Cardiac fibroblast (primary cell): ENCODE measurements at regions not wholly inside any gene's neighbourhood (a gene's known extent, or its start where the extent isn't known, plus 50 kb on each side); places are given as distances from the start of the nearest gene placed in this dataset.

Experiments
- DNase-seq, 2 donors: peaks; one replicate each; pipeline versions ENCODE4 v3.0.0 to v3.0.0-alpha.2; 2010; ENCODE audit warnings: low read depth in 2 of 2
- H3K4me3 ChIP-seq, 2 donors: replicated peaks in 1 of 2; 1 replicate in 1 of 2; 2 replicates in 1 of 2; pipeline ENCODE4 v1.5.1; 2011; ENCODE audit warnings: low read depth in 2 of 2, low read length in 2 of 2, mild to moderate bottlenecking in 2 of 2, moderate library complexity in 1 of 2
- CTCF ChIP-seq: IDR thresholded peaks from one replicate; pipeline ENCODE4 v1.5.1; 2011; ENCODE audit warnings: low read depth, mild to moderate bottlenecking, low read length, inconsistent platforms

GRCh38 chr9:25990376-25990775, 312.1 kb upstream of the TUSC1 start:
- TF ChIP-seq CTCF = no peak
- no peak for DNase-seq
- no peak overlapping the region for H3K4me3 ChIP-seq

- TF ChIP-seq CTCF = no peak
- no peak for DNase-seq
These were observed 297.4 kb upstream of the TUSC1 start for GRCh38 chr9:25975667-25976066.

GRCh38 chr9:25964239-25964638, 286.0 kb upstream of the TUSC1 start:
- H3K4me3 ChIP-seq = no peak overlapping the region
- peak; percentile 56 for TF ChIP-seq CTCF
- DNase-seq = peak; percentile 68 to 87

More at GRCh38 chr9:25975667-25976066, 297.4 kb upstream of the TUSC1 start:
- H3K4me3 ChIP-seq = no peak overlapping the region

DNA sequence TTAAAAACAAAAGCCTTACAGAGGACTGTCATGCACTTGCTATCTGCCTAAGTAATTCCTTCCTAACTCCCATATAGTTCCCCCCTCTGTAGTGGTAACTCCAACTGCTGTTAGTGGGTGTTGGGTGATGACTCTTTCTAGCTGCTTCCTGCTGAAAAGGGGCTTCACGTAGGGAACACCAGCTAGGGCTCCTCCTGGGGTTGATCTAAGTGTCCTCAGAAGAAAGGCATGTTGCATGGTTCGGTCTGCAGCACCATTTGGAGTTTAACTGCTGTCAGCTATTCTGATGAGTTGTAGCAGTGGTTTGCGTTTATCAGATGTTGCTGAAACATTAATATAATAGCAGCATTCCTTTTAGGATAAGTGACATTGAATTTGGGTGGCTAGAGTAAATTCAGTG, 281.9 kb upstream of the TUSC1 start:
- no peak for DNase-seq
- no peak for TF ChIP-seq CTCF
- H3K4me3 ChIP-seq = no peak overlapping the region

DNA sequence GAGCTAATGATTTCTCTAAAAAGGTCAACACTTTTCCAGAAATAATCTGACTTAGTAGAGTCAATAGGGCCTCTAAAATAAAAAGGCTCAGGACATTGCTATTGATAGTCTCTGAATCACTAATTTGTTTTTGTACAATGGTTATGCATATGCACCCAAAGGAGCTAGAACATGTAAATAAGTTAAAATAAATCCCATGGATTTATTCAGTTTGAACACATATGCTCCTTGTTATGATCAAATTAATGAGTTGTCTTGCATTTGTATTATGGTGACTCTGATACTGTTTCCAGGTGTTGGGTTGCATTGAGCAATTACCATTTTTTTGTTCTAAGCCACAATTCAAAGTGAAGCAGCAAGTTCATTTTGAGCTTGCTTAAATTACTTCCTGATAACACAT, 276.0 kb upstream of the TUSC1 start:
- TF ChIP-seq CTCF = no peak
- no peak for DNase-seq
- H3K4me3 ChIP-seq = no peak overlapping the region

DNA sequence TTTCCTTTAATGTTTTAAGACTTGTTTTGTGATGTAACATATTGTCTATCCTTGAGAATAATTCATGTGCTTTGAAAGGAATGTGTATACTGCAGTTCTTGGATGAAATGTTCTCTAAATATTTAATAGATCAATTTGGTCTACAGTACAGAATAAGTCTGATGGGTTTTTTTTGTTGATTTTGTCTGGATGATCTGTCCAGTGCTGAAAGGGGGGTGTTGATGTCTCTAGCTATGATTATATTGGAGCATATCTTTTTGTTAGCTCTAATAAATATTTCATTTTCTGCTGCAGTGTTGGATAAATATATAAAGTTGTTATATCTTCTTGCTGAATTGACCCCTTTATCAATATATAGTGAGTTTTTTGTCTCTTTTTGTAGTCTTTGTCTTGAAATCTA, 269.9 kb upstream of the TUSC1 start:
- DNase-seq = no peak
- H3K4me3 ChIP-seq = no peak overlapping the region
- no peak for TF ChIP-seq CTCF

- H3K4me3 ChIP-seq = no peak overlapping the region
- no peak for TF ChIP-seq CTCF
- DNase-seq = no peak
These were observed 260.9 kb upstream of the TUSC1 start for GRCh38 chr9:25939126-25939525.
